SK-N-SH (cell line): ENCODE measurements at regions not wholly inside any gene's neighbourhood (a gene's known extent, or its start where the extent isn't known, plus 50 kb on each side); places are given as distances from the start of the nearest gene placed in this dataset.

Experiments used
- CTCF ChIA-PET: fragments of 300-600, 350-600 bp; formaldehyde crosslinking; extraction: SDS; loops from one replicate; lab custom pipeline; 2021; lab: Yijun Ruan, JAX
- POLR2A ChIA-PET: fragments of 350-600 bp; sonication (Branson Sonifier 250); formaldehyde crosslinking; extraction: SDS; loops from one replicate; lab custom pipeline; 2020; ENCODE audit warnings: antibody characterized with exemption, inconsistent platforms; lab: Yijun Ruan, JAX
- DNase-seq: peaks from one replicate; pipeline ENCODE4 v3.0.0; 2012
- H2AFZ ChIP-seq: fragments of 200-600 bp; sonication (generic); 2 replicates; pipeline ENCODE4 v1.8.1; 2016; ENCODE audit warnings: antibody characterized with exemption, mild to moderate bottlenecking, low read depth
- H3F3A ChIP-seq: fragments of 200-600 bp; sonication (generic); replicated peaks from 2 replicates; pipeline ENCODE3; 2016; ENCODE audit warnings: antibody characterized with exemption, mild to moderate bottlenecking; ENCODE audit not compliant: insufficient read depth
- H3K27ac ChIP-seq, 2 experiments: fragments of 200-500 bp in 1 of 2; fragments of 200-600 bp in 1 of 2; sonication (Bioruptor generic) in 1 of 2; sonication (generic), shearing (Covaris generic) in 1 of 2; 2 replicates each; pipeline versions ENCODE4 v1.5.1 to v1.6.1; 2014 to 2016; ENCODE audit warnings: low read depth in 2 of 2, inconsistent platforms in 1 of 2, low read length in 1 of 2, mild to moderate bottlenecking in 1 of 2, mixed read lengths in 1 of 2
- H3K27me3 ChIP-seq: fragments of 200-600 bp; sonication (generic), shearing (Covaris generic); 2 replicates; pipeline ENCODE4 v1.6.1; 2016; ENCODE audit warnings: mixed run types; ENCODE audit not compliant: insufficient read depth
- H3K36me3 ChIP-seq, 2 experiments: fragments of 200-500 bp in 1 of 2; fragments of 200-600 bp in 1 of 2; sonication (Bioruptor generic) in 1 of 2; sonication (generic) in 1 of 2; replicated peaks in 1 of 2; 2 replicates each; pipeline versions ENCODE3 to v1.5.1; 2014 to 2016; ENCODE audit warnings: low read length in 1 of 2, mild to moderate bottlenecking in 1 of 2; ENCODE audit not compliant: insufficient read depth in 2 of 2, control insufficient read depth in 1 of 2
- H3K4me1 ChIP-seq, 2 experiments: fragments of 200-500 bp in 1 of 2; fragments of 200-600 bp in 1 of 2; sonication (Bioruptor generic) in 1 of 2; sonication (generic), shearing (Covaris generic) in 1 of 2; 2 replicates each; pipeline versions ENCODE4 v1.5.1 to v1.6.1; 2014 to 2016; ENCODE audit warnings: low read depth in 1 of 2, low read length in 1 of 2, mixed run types in 1 of 2; ENCODE audit not compliant: insufficient read depth in 2 of 2, control insufficient read depth in 1 of 2
- H3K4me2 ChIP-seq: fragments of 200-600 bp; sonication (generic), shearing (Covaris generic); 2 replicates; pipeline ENCODE4 v1.6.1; 2017; ENCODE audit warnings: mixed run types
- H3K4me3 ChIP-seq, 2 experiments: fragments of 200-500 bp in 1 of 2; fragments of 200-600 bp in 1 of 2; sonication (Bioruptor generic) in 1 of 2; sonication (generic), shearing (Covaris generic) in 1 of 2; 2 replicates each; pipeline versions ENCODE4 v1.5.1 to v1.8.1; 2014 to 2016; ENCODE audit warnings: low read depth in 2 of 2, inconsistent platforms in 1 of 2, low read length in 1 of 2, mild to moderate bottlenecking in 1 of 2, mixed read lengths in 1 of 2, moderate library complexity in 1 of 2
- H3K79me2 ChIP-seq: fragments of 200-600 bp; sonication (generic); 2 replicates; pipeline ENCODE4 v1.8.1; 2017; ENCODE audit warnings: mild to moderate bottlenecking; ENCODE audit not compliant: insufficient read depth
- H3K9ac ChIP-seq: fragments of 200-600 bp; sonication (generic); 2 replicates; pipeline ENCODE4 v1.6.1; 2017; ENCODE audit warnings: mixed run types
- H3K9me2 ChIP-seq: fragments of 200-600 bp; sonication (generic); 2 replicates; pipeline ENCODE4 v1.6.1; 2017; ENCODE audit warnings: mixed run types
- H3K9me3 ChIP-seq: fragments of 200-600 bp; sonication (generic); 2 replicates; pipeline ENCODE4 v1.6.1; 2017; ENCODE audit warnings: mixed run types, mild to moderate bottlenecking, moderate library complexity
- H4K20me1 ChIP-seq: fragments of 200-600 bp; sonication (generic); 2 replicates; pipeline ENCODE4 v1.6.1; 2017; ENCODE audit warnings: mild to moderate bottlenecking, mixed run types; ENCODE audit not compliant: insufficient read depth
- CHD2 ChIP-seq: fragments of 150-350 bp; IDR thresholded peaks from 2 replicates; pipeline ENCODE4 v1.6.1; 2018; ENCODE audit warnings: low read length; ENCODE audit not compliant: partially characterized antibody
- EP300 ChIP-seq, 2 experiments: IDR thresholded peaks; 2 replicates each; pipeline versions ENCODE4 v1.4.0 to v1.6.1; 2012; ENCODE audit warnings: borderline replicate concordance in 1 of 2, low read depth in 1 of 2, low read length in 1 of 2
- EZH2phosphoT487 ChIP-seq: fragments of 200-600 bp; sonication (generic); IDR thresholded peaks from 2 replicates; pipeline ENCODE4 v1.6.1; 2017; ENCODE audit warnings: low read depth, mixed run types, mild to moderate bottlenecking, antibody characterized with exemption, moderate library complexity, borderline replicate concordance
- FOSL2 ChIP-seq: IDR thresholded peaks from 2 replicates; pipeline ENCODE4 v1.4.0; 2012; ENCODE audit warnings: low read depth, mild to moderate bottlenecking, moderate library complexity, borderline replicate concordance
- FOXJ3 ChIP-seq: sonication (generic); formaldehyde crosslinking; IDR thresholded peaks from 2 replicates; pipeline ENCODE4 v1.5.1; 2020; ENCODE audit warnings: mild to moderate bottlenecking, missing genetic modification reagents
- FOXM1 ChIP-seq: IDR thresholded peaks from 2 replicates; pipeline ENCODE4 v1.4.0; 2012; ENCODE audit warnings: low read depth, mild to moderate bottlenecking
- JUND ChIP-seq: IDR thresholded peaks from 2 replicates; pipeline ENCODE4 v1.4.0; 2012
- MXI1 ChIP-seq: IDR thresholded peaks from 2 replicates; pipeline ENCODE4 v1.6.1; 2012; ENCODE audit warnings: mild to moderate bottlenecking, low read depth, low read length, improper control_type of control experiment
- NFIC ChIP-seq: IDR thresholded peaks from 2 replicates; pipeline ENCODE4 v1.4.0; 2012; ENCODE audit warnings: borderline replicate concordance
- POLR2AphosphoS5 ChIP-seq: IDR thresholded peaks from 2 replicates; pipeline ENCODE4 v1.6.1; 2012; ENCODE audit warnings: low read depth, low read length
- RCOR1 ChIP-seq: fragments of 150-350 bp; IDR thresholded peaks from 2 replicates; pipeline ENCODE4 v1.6.1; 2017; ENCODE audit warnings: antibody characterized with exemption, low read length
- RXRA ChIP-seq: IDR thresholded peaks from 2 replicates; pipeline ENCODE4 v1.4.0; 2012; ENCODE audit warnings: low read depth, mild to moderate bottlenecking, borderline replicate concordance
- TAF1 ChIP-seq: IDR thresholded peaks from 2 replicates; pipeline ENCODE4 v1.6.1; 2012; ENCODE audit warnings: low read depth, mild to moderate bottlenecking, low read length, moderate library complexity, borderline replicate concordance
- TCF12 ChIP-seq: IDR thresholded peaks from 2 replicates; pipeline ENCODE4 v1.4.0; 2012
- WGBS: methylation state at CpG from one replicate; pipeline ENCODE4 v1.1.6; 2017; ENCODE audit warnings: low lambda C conversion rate; 5-methylcytosine and 5-hydroxymethylcytosine counted together
- TF ChIP-seq, protein P1 (sequence below): IDR thresholded peaks from 2 replicates; pipeline ENCODE4 v1.4.0; 2012; ENCODE audit warnings: low read depth, borderline replicate concordance
- TF ChIP-seq, protein P2 (sequence below): fragments of 200-600 bp; sonication (generic); IDR thresholded peaks from 2 replicates; pipeline ENCODE4 v1.6.1; 2017; ENCODE audit warnings: antibody characterized with exemption, mild to moderate bottlenecking, moderate library complexity
- TF ChIP-seq, protein P3 (sequence below): IDR thresholded peaks from 2 replicates; pipeline ENCODE4 v1.4.0; 2012; ENCODE audit warnings: low read depth, borderline replicate concordance
- TF ChIP-seq, protein P4 (sequence below): IDR thresholded peaks from 2 replicates; pipeline ENCODE4 v1.6.1; 2012; ENCODE audit warnings: mild to moderate bottlenecking, low read depth, low read length, moderate library complexity

DNA sequence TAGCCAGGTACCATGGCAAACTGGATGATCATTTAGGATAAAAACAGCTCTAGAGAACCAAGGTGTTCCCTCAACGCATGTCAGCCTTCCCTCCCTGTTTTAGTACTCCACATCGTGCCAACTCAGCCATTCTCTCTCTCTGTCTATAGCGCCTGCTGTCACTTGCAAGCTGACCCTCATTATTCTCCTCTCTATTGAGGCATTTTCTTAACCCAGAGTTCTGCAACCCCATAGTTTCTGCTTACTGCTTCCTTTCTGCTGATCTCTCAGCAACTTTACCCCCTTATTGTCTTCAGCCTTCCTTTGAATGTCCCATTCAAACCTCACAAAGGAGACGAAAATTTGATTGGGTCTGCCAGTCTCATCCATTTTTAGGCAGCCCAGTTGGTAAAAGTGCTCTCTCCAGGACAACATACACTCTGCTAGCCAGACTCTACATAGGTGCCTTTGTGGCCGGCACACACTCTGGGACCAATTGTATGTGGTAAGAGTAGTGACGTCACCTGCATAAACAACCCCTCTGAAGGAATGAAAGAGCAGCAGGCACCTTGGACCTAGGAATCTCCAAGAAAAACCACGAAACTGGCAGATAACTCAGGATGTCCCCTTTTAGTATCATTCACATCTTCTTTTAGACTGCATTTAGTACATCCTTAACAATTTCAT, 367.2 kb upstream of the KCNH7 start:
- Histone ChIP-seq H3K9me2 (peaks cover 2% of the 10 kb centered on the region; the same call in 1 of the 2 replicates), H2AFZ (no peak overlapping the region), H4K20me1 (no peaks in the 10 kb centered on the region), H3K4me1 (no peaks in the 10 kb centered on the region), H3K27me3 (no peaks in the 10 kb centered on the region), H3K79me2 (no peaks in the 10 kb centered on the region), H3K9ac (no peak overlapping the region), H3K36me3 (no peaks in the 10 kb centered on the region), H3K27ac (no peak overlapping the region), H3F3A (peaks cover 7% of the 10 kb centered on the region), H3K4me3 (no peak overlapping the region), H3K4me2 (no peak overlapping the region), H3K9me3 (no peaks in the 10 kb centered on the region)
- 44% methylated on average over 5 of the region's 7 CpGs for WGBS
- no peak for DNase-seq
- CTCF ChIA-PET: interaction anchor here (1.0 to 1.3 kb wide), 3 partner anchors 11 to 1290 kb away, joined by 3 to 7 read pairs (median 3); no protein-coding TSS in a partner anchor
- TF ChIP-seq FOXJ3 (CRISPR knock-in tag): no peak
- no peak for TF ChIP-seq FOSL2
- TF ChIP-seq NFIC: no peak
- TF ChIP-seq CHD2: no peak
- TF ChIP-seq TCF12: no peak
- TF ChIP-seq, protein P1, sequence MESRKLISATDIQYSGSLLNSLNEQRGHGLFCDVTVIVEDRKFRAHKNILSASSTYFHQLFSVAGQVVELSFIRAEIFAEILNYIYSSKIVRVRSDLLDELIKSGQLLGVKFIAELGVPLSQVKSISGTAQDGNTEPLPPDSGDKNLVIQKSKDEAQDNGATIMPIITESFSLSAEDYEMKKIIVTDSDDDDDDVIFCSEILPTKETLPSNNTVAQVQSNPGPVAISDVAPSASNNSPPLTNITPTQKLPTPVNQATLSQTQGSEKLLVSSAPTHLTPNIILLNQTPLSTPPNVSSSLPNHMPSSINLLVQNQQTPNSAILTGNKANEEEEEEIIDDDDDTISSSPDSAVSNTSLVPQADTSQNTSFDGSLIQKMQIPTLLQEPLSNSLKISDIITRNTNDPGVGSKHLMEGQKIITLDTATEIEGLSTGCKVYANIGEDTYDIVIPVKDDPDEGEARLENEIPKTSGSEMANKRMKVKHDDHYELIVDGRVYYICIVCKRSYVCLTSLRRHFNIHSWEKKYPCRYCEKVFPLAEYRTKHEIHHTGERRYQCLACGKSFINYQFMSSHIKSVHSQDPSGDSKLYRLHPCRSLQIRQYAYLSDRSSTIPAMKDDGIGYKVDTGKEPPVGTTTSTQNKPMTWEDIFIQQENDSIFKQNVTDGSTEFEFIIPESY: no peak
- no peak for TF ChIP-seq POLR2AphosphoS5
- TF ChIP-seq FOXM1: no peak
- TF ChIP-seq EZH2phosphoT487: no peak
- no peak for TF ChIP-seq TAF1
- TF ChIP-seq RCOR1: no peak
- no peak for TF ChIP-seq MXI1
- TF ChIP-seq, protein P2, sequence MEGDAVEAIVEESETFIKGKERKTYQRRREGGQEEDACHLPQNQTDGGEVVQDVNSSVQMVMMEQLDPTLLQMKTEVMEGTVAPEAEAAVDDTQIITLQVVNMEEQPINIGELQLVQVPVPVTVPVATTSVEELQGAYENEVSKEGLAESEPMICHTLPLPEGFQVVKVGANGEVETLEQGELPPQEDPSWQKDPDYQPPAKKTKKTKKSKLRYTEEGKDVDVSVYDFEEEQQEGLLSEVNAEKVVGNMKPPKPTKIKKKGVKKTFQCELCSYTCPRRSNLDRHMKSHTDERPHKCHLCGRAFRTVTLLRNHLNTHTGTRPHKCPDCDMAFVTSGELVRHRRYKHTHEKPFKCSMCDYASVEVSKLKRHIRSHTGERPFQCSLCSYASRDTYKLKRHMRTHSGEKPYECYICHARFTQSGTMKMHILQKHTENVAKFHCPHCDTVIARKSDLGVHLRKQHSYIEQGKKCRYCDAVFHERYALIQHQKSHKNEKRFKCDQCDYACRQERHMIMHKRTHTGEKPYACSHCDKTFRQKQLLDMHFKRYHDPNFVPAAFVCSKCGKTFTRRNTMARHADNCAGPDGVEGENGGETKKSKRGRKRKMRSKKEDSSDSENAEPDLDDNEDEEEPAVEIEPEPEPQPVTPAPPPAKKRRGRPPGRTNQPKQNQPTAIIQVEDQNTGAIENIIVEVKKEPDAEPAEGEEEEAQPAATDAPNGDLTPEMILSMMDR: no peak
- no peak for TF ChIP-seq JUND
- POLR2A ChIA-PET: no interaction called here

DNA sequence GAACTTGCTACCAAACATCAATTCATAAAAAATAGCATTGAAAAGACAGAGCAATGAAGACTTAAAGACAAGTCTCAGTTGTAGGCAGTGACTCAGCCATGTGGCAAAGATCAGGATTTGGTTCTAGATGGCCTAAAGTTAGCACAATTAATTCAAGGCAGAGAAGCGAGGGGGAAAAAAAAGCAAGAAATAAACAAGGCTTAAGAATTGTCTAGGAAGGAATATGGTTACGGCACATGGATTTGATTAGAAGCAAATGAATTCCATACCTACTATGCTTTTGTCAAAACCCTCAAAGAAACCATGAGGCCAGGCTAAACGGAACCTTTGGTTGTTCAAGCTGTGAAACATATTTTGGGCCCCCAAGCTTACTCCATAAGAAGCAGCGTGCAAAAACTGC, 362.2 kb upstream of the KCNH7 start:
- Histone ChIP-seq H2AFZ (no peak overlapping the region), H3K27ac (no peak overlapping the region), H3K9ac (no peak overlapping the region), H3K9me2 (peaks cover 2% of the 10 kb centered on the region; the same call in 1 of the 2 replicates), H3K27me3 (no peaks in the 10 kb centered on the region), H3K36me3 (no peaks in the 10 kb centered on the region), H3K9me3 (0 out of 2 replicates have a peak, but pooled peaks cover 4% of the 10 kb centered on the region), H4K20me1 (no peaks in the 10 kb centered on the region), H3K4me2 (no peak overlapping the region), H3K4me3 (no peak overlapping the region), H3K79me2 (no peaks in the 10 kb centered on the region), H3K4me1 (no peaks in the 10 kb centered on the region), H3F3A (no peaks in the 10 kb centered on the region)
- ChIA-PET POLR2A (no interaction called here), CTCF (interaction anchor here (0.6 to 2.2 kb wide), 6 partner anchors 9 to 1284 kb away, joined by 3 to 8 read pairs (median 3); no protein-coding TSS in a partner anchor)
- DNase-seq: no peak
- WGBS: 56% methylated on average over 4 of the region's 4 CpGs
- TF ChIP-seq, protein P3, sequence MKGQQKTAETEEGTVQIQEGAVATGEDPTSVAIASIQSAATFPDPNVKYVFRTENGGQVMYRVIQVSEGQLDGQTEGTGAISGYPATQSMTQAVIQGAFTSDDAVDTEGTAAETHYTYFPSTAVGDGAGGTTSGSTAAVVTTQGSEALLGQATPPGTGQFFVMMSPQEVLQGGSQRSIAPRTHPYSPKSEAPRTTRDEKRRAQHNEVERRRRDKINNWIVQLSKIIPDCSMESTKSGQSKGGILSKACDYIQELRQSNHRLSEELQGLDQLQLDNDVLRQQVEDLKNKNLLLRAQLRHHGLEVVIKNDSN: no peak
- TF ChIP-seq NFIC (no peak), JUND (no peak), RXRA (no peak), EP300 (IDR thresholded peaks at IDR 0.05; ENCODE audit: borderline replicate concordance in 1 of 2, low read depth in 1 of 2, low read length in 1 of 2) (no peak), CHD2 (no peak), FOSL2 (no peak), POLR2AphosphoS5 (no peak)
- TF ChIP-seq, protein P4, sequence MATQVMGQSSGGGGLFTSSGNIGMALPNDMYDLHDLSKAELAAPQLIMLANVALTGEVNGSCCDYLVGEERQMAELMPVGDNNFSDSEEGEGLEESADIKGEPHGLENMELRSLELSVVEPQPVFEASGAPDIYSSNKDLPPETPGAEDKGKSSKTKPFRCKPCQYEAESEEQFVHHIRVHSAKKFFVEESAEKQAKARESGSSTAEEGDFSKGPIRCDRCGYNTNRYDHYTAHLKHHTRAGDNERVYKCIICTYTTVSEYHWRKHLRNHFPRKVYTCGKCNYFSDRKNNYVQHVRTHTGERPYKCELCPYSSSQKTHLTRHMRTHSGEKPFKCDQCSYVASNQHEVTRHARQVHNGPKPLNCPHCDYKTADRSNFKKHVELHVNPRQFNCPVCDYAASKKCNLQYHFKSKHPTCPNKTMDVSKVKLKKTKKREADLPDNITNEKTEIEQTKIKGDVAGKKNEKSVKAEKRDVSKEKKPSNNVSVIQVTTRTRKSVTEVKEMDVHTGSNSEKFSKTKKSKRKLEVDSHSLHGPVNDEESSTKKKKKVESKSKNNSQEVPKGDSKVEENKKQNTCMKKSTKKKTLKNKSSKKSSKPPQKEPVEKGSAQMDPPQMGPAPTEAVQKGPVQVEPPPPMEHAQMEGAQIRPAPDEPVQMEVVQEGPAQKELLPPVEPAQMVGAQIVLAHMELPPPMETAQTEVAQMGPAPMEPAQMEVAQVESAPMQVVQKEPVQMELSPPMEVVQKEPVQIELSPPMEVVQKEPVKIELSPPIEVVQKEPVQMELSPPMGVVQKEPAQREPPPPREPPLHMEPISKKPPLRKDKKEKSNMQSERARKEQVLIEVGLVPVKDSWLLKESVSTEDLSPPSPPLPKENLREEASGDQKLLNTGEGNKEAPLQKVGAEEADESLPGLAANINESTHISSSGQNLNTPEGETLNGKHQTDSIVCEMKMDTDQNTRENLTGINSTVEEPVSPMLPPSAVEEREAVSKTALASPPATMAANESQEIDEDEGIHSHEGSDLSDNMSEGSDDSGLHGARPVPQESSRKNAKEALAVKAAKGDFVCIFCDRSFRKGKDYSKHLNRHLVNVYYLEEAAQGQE: no peak
